GM12875 (cell line): ENCODE measurements at regions not wholly inside any gene's neighbourhood (a gene's known extent, or its start where the extent isn't known, plus 50 kb on each side); places are given as distances from the start of the nearest gene placed in this dataset.

Experiments used
- H3K4me3 ChIP-seq: one replicate; pipeline ENCODE4 v1.5.1; 2011; ENCODE audit warnings: low read depth, low read length, control low read depth
- CTCF ChIP-seq: IDR thresholded peaks from 2 replicates; pipeline ENCODE4 v1.5.1; 2011; ENCODE audit warnings: low read depth, mild to moderate bottlenecking, control low read depth, inconsistent platforms, low read length, moderate library complexity, borderline replicate concordance; ENCODE audit not compliant: insufficient read depth

GRCh38 chr18:22726469-22726868 is 206.7 kb upstream of the RBBP8 start:
- no peak for TF ChIP-seq CTCF
- no peak overlapping the region for H3K4me3 ChIP-seq

GRCh38 chr18:22728016-22728415 is 205.1 kb upstream of the RBBP8 start:
- no peak for TF ChIP-seq CTCF
- H3K4me3 ChIP-seq = no peak overlapping the region

GRCh38 chr18:22728481-22729105 is 204.5 kb upstream of the RBBP8 start:
- no peak for TF ChIP-seq CTCF

GRCh38 chr18:22731398-22731797 is 201.7 kb upstream of the RBBP8 start:
- H3K4me3 ChIP-seq = no peak overlapping the region
- no peak for TF ChIP-seq CTCF

More at GRCh38 chr18:22728481-22729105, 204.5 kb upstream of the RBBP8 start:
- H3K4me3 ChIP-seq = no peak overlapping the region

- TF ChIP-seq CTCF = no peak
- H3K4me3 ChIP-seq = no peak overlapping the region
Measured at GRCh38 chr18:22734105-22734661, 198.9 kb upstream of the RBBP8 start.

GRCh38 chr18:22734791-22735627 is 198.1 kb upstream of the RBBP8 start:
- TF ChIP-seq CTCF = no peak
- H3K4me3 ChIP-seq = no peak overlapping the region

- no peak overlapping the region for H3K4me3 ChIP-seq
- no peak for TF ChIP-seq CTCF
Measured at GRCh38 chr18:22737054-22737453, 196.1 kb upstream of the RBBP8 start.
